ENCODE measurements at regions not wholly inside any gene's neighbourhood (a gene's known extent, or its start where the extent isn't known, plus 50 kb on each side); places are given as distances from the start of the nearest gene placed in this dataset.

- DNase-seq (ENCODE audit: low read depth), result no peak
These were observed 291.9 kb downstream of the BCOR start for GRCh38 chrX:39805825-39806224.

DNA sequence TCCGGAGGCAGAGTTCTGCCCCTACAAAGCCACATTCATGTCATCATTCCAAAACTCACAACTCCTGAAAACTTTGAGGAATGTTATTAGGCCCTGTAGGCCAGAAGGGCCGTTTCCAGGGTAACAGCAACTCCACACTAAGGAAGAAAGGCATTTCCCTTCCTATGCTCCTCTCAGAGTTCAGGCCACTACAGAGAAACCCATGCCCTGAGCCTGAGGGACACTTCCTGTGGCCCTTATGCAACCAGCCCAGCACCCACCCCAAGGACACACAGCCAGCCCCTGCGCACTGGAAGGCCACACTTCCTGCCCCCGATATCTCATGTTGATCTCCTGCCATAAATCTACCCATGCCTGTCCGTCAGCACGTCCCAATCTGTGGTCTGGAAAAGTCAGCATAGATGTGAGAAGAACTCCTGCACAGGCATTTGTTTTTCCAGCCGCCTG, 289.3 kb downstream of the BCOR start:
- DNase-seq (ENCODE audit: low read depth), result peak; percentile 96

DNA sequence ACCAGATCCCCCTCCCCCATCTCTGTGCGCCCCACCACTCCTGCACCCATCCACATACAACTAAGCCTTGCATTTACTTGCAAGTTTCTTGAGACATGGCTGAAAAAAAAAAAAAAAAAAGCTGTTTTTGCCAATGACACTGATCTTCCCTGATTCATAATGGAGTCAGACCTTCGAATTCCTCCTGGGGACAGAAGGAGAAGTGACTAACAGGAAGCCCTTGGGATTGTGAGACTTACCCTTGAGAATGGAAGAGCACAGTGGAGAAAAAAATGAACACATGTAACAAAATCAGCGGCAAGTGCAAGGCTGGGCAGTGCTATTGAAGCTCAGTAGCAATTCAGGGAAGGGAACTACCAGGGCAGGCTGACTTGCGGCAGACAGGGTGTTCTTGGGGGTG, 288.4 kb downstream of the BCOR start:
- peak; percentile 89 for DNase-seq (ENCODE audit: low read depth)

GRCh38 chrX:39810901-39811300, 286.9 kb downstream of the BCOR start:
- DNase-seq (ENCODE audit: low read depth), result no peak

DNA sequence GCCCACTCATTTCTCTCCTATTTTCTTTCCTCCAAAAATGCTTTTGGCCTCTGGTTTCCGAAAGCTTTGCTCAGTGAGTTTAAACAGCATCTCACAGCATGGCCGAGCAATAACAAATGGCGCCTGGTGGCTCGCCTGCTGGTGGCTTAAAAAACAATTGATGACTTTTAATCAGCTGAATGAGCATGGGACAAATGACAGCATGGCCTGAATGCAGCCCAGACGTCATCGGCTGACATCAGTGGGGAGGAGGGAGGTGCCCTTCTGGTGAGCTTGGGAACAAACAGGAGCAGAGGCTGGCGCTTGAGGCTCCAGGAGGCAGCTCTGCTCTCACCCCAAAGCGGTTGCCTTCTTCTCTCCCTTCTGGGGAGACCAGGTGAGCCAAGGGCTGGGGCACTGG, 286.4 kb downstream of the BCOR start:
- DNase-seq (ENCODE audit: low read depth), result no peak

DNA sequence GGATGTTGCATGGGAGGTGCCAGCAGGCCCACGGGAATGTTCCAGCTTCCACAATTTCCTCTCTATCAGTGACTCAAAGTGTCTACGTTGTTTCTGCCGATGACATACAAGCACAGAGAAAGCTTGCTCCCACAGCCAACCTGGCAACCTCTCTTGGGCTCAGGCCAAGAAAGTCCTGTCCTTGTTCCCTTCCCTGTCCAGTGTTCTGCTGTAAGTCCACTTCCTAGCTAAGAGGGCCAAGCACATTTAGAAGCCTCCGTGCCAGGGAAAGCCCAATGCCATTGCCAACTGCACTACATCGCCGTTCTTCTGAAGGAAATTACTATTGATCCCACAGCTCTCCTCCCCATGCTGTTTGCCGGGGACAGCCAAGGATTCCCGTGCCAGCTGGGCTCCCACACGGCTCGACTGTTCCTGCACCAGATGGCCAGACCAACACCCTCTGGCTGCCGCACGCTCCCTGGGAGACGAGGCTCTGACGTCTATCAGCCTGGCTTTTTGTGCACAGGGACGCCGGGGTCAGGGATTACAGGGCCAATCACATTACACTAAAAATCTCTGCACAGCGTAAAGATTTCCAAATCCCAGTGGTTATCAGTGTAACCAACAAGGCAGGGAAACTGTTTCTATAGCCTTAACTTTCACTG, 284.0 kb downstream of the BCOR start:
- DNase-seq (ENCODE audit: low read depth), result peak; percentile 61

DNA sequence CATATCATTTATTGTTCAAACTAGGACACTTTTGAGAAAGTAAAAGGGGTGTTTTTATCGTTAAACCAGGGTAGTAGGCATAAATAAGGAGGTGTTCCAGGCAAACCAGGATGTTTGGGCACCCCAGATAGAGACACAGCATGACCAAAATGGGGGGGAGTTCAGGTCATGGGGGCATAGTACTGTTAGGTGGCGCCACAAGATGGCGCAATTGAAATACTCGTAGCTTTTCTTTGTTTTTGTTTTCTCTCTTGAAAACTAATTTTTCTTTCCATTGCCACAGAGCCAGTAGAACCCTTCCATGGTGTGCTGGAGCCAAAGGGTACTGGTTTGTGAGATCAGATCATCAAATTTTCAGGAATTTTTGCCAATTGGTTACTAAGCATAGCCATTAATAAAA, 283.4 kb downstream of the BCOR start:
- DNase-seq (ENCODE audit: low read depth), result peak; percentile 32

GRCh38 chrX:39815631-39816030, 282.1 kb downstream of the BCOR start:
- DNase-seq (ENCODE audit: low read depth), result peak; percentile 10

- DNase-seq (ENCODE audit: low read depth), result peak; percentile 54
These were observed 280.7 kb downstream of the BCOR start for GRCh38 chrX:39816871-39817731.

- no peak for DNase-seq (ENCODE audit: low read depth)
These were observed 279.8 kb downstream of the BCOR start for GRCh38 chrX:39817754-39818470.

DNA sequence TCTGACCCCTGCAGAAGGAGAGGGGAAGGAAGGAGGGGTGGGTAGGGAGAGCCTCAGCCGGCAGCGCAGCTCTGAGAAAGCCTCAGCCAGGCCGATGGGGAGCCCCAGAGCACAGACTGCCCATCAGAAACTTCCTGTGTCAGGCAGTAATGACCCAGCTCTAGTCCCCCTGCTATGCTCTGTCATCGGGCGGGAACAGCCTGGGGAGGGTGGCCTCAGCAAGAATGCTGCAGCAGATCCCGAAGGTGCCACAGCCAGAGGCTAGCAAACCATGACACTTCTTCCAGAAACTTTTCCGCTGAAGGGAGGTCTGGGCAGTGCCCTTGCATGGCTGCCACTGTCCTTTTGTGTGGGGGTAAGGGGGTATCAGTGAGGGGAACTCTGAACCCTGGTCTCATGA, 279.0 kb downstream of the BCOR start:
- DNase-seq (ENCODE audit: low read depth), result no peak

DNA sequence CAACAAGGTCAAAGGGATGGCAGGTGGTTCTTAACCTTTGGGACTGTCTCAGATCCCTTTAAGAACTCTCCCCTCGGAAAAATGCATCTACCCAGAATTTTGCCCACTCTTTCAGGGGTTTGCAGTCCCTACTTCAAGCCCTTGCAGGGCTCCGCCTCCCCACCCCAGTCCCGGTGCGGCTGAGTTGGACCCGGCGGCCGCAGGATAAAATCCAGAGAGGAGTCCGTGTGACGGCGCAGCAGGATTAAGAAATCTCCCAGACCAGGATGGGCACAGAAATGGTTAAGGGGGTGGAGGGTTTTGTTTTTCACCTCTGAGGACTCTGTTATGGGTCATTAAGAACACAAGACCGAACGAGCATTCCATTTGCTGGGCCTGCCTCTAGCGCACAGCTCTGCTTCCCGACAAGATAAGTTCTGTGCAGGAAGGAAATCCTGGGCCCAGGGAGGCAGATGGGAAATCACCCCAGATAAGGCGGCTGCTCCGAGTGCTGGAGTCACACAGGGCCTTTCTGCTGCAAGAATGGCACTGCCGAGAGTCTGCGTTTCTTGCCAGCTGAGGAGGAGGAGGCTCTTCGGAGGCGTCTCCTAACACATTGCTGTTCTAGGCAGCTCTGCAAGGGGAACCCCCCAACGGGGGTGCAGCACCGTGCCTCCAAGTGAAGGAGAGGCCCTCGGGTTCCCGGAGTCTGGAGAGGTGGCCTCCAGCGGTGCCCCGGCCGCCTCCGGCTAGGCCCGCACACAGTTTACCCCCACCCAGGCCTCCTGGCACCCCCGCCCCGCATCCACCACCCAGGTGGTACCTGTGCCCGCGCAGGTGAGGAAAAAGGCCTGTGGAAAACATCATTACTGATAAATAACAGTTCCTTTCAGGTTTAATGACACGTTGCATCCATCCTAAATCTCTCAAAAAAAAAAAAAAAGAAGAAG, 277.6 kb downstream of the BCOR start:
- DNase-seq (ENCODE audit: low read depth), result no peak

GRCh38 chrX:39820938-39821708, 276.6 kb downstream of the BCOR start:
- peak; percentile 31 for DNase-seq (ENCODE audit: low read depth)

DNA sequence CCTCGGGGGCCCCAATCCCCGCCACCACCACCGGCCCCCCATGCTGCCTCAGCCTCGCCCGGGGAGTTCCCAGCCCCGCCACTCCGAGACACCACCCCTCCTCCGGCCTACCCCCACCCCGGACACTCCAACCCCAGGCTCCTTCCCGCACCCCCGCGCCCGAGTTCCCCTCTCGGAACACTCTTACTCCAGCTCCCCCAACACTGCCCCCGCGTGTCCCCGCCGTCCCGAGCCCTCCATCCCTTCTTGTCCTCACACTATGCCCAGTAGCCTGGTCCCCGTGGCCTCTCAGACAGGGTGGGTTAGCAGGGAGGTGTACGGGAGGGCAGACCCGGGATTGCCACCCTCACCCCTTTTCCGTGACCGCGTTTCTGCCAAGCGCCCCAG, 276.1 kb downstream of the BCOR start:
- no peak for DNase-seq (ENCODE audit: low read depth)

DNA sequence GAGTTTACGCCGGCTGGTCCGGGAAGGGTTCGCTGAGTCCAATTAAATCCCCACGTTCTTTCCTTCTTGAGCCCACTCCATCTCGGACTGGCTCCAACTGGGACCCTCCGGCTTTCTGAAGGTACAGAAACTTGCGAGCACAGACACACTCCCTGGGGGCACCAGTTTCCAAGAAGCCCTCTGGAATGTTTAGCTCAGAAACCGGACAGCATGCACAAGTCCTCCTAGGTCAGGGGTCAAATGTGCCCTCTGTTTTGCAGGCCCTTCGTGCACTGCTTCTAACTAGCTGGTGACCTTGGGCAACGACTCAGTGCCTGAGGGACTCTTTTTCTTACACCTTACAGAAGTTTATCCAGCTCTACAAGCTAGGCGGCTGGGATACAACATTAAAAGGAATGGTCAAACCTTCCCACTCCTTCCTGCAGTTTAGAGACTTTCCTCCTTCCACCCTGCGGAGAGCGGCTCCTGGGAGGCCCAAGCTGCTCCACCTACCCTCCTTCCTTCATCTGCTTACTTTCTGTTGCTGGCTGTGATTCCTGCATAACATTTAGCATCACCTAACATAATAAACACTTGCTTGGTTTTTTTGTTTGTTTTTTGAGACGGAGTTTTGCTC, 275.5 kb downstream of the BCOR start:
- no peak for DNase-seq (ENCODE audit: low read depth)

DNA sequence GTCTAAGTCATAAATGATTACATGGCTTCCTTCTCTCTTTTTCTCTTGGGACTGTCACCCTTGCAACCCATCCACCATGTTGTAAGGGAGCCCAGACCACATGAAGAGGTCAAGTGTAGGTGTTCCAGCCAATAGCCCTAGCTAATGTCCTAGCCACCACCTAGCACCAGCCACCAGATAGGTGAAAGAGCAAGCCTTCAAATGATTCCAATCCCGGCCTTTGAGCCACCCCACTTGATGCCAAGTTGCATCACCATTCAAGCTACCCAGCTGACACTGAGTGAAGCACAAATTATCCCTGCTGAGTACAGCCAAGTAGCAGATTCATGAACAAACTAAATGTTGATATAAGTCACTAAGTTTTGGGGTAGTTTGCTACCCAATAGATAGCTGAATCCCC, 274.3 kb downstream of the BCOR start:
- no peak for DNase-seq (ENCODE audit: low read depth)

DNA sequence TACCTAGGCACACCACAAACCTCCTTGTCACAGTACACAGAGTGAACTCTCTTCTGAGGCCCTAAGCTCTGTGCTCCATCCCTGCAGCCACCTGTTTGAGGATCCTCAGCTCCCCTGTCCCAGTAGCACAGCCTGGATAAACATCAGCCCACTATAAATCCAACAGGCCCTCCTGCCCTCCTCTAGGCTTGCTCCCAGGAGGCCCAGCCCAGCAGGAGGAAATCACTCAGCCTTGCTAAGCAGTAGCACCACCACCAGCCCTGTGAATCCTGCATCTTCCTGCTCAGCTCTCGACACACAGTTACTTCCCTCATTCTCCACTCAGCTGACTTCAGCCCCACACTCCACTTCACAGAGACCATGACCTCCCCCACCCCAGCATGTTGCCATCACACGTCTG, 273.9 kb downstream of the BCOR start:
- no peak for DNase-seq (ENCODE audit: low read depth)

GRCh38 chrX:39826813-39827543, 270.8 kb downstream of the BCOR start:
- no peak for DNase-seq (ENCODE audit: low read depth)

- no peak for DNase-seq (ENCODE audit: low read depth)
These were observed 269.8 kb downstream of the BCOR start for GRCh38 chrX:39827951-39828350.

DNA sequence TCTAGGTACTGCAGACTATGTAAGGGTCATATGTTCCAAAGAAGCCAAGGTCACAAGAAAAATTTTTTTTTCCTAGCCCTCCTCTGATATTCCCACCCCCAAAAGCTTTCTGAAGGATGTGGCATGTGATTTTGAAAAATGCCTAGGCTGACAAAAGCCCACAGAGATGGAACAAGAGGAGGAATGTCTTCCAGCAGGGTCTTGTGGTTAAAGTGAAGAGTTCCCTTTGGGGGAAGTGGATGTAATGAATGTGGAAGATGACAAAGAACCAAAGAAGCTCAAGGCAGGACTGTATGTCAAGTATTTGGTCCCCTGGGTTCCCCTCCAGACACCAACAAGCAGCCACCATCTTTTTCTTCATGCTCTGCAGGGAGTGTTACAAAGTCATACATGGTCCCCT, 268.8 kb downstream of the BCOR start:
- DNase-seq (ENCODE audit: low read depth), result peak; percentile 7

Data from EH (cell line).